IMR-90 (cell line): ENCODE measurements at regions not wholly inside any gene's neighbourhood (a gene's known extent, or its start where the extent isn't known, plus 50 kb on each side); places are given as distances from the start of the nearest gene placed in this dataset.

Experiments used
- ATAC-seq: fragments of 200-7000 bp; cut with Tn5 transposase; 2 replicates; pipeline ENCODE4 v1.9.1; 2020; ENCODE audit warnings: low read depth, mild to moderate bottlenecking, moderate library complexity
- BruUV-seq: library from RNA; stranded (reverse); fragments of 400-500 nt; replicated peaks from 2 replicates; lab custom pipeline; 2021; lab: Mats Ljungman, UMichigan
- CTCF ChIA-PET: fragments of 300-600 bp; formaldehyde crosslinking; extraction: SDS; loops from one replicate; lab custom pipeline; 2021; ENCODE audit warnings: antibody characterized with exemption; lab: Yijun Ruan, JAX
- POLR2A ChIA-PET: fragments of 300-600 bp; sonication (Branson Sonifier 250); formaldehyde crosslinking; loops from one replicate; lab custom pipeline; 2022; ENCODE audit warnings: antibody characterized with exemption; ENCODE audit not compliant: unreplicated experiment; lab: Charles Lee
- DNase-seq: peaks from one replicate; pipeline ENCODE4 v3.0.0; 2013
- H2AFZ ChIP-seq: replicated peaks from 2 replicates; pipeline ENCODE3; 2013; ENCODE audit warnings: low read length, mild to moderate bottlenecking; ENCODE audit not compliant: poor library complexity
- H2AK5ac ChIP-seq: 2 replicates; pipeline ENCODE4 v1.6.1; 2013; ENCODE audit warnings: low read depth, low read length, inconsistent platforms
- H2AK9ac ChIP-seq: replicated peaks from 2 replicates; pipeline ENCODE3; 2013; ENCODE audit warnings: mild to moderate bottlenecking, low read depth, low read length, moderate library complexity; ENCODE audit not compliant: poor library complexity
- H2BK120ac ChIP-seq: 2 replicates; pipeline ENCODE4 v1.6.1; 2013; ENCODE audit warnings: low read depth, low read length, inconsistent platforms
- H2BK15ac ChIP-seq: 3 replicates; pipeline ENCODE4 v1.6.1; 2013; ENCODE audit warnings: low read depth, low read length, inconsistent platforms
- H2BK20ac ChIP-seq: 2 replicates; pipeline ENCODE4 v1.6.1; 2013; ENCODE audit warnings: low read depth, mild to moderate bottlenecking, inconsistent platforms, low read length, moderate library complexity
- H2BK5ac ChIP-seq: 2 replicates; pipeline ENCODE4 v1.6.1; 2013; ENCODE audit warnings: mild to moderate bottlenecking, low read depth, low read length, inconsistent platforms; ENCODE audit not compliant: poor library complexity, severe bottlenecking
- H3K14ac ChIP-seq: replicated peaks from 2 replicates; pipeline ENCODE4 v1.6.1; 2013; ENCODE audit warnings: low read depth, low read length, inconsistent platforms
- H3K18ac ChIP-seq: 2 replicates; pipeline ENCODE4 v1.6.1; 2013; ENCODE audit warnings: low read depth, low read length, control low read depth
- H3K23ac ChIP-seq: 2 replicates; pipeline ENCODE4 v1.6.1; 2013; ENCODE audit warnings: low read depth, low read length, inconsistent platforms
- H3K27ac ChIP-seq: 2 replicates; pipeline ENCODE4 v1.5.1; 2013; ENCODE audit warnings: mild to moderate bottlenecking, control low read depth, low read length; ENCODE audit not compliant: insufficient read depth
- H3K27me3 ChIP-seq: 2 replicates; pipeline ENCODE4 v1.6.1; 2013; ENCODE audit warnings: low read length; ENCODE audit not compliant: control insufficient read depth, insufficient read depth
- H3K36me3 ChIP-seq: 2 replicates; pipeline ENCODE4 v1.6.1; 2013; ENCODE audit warnings: low read length, mixed read lengths; ENCODE audit not compliant: control insufficient read depth, insufficient read depth
- H3K4ac ChIP-seq: 2 replicates; pipeline ENCODE4 v1.6.1; 2013; ENCODE audit warnings: low read depth, low read length, inconsistent platforms
- H3K4me1 ChIP-seq: 2 replicates; pipeline ENCODE4 v1.6.1; 2013; ENCODE audit warnings: low read length, mixed read lengths; ENCODE audit not compliant: control insufficient read depth, insufficient read depth
- H3K4me2 ChIP-seq: 2 replicates; pipeline ENCODE4 v1.6.1; 2013; ENCODE audit warnings: low read depth, mild to moderate bottlenecking, control low read depth, low read length, moderate library complexity
- H3K4me3 ChIP-seq: 2 replicates; pipeline ENCODE4 v1.5.1; 2013; ENCODE audit warnings: low read depth, mild to moderate bottlenecking, control low read depth, low read length, moderate library complexity; ENCODE audit not compliant: insufficient read depth
- H3K56ac ChIP-seq: 2 replicates; pipeline ENCODE4 v1.6.1; 2013; ENCODE audit warnings: low read length, inconsistent platforms; ENCODE audit not compliant: insufficient read depth; ENCODE audit errors: extremely low read depth
- H3K79me1 ChIP-seq, 2 experiments: 2 replicates each; pipeline ENCODE4 v1.6.1; 2013; ENCODE audit warnings: low read length in 2 of 2, inconsistent platforms in 1 of 2, low read depth in 1 of 2
- H3K9ac ChIP-seq: 2 replicates; pipeline ENCODE4 v1.6.1; 2013; ENCODE audit warnings: low read depth, low read length, control low read depth
- H3K9me1 ChIP-seq: 2 replicates; pipeline ENCODE4 v1.6.1; 2013; ENCODE audit warnings: low read length, inconsistent platforms; ENCODE audit not compliant: insufficient read depth
- H3K9me3 ChIP-seq: 2 replicates; pipeline ENCODE4 v1.6.1; 2013; ENCODE audit warnings: low read length; ENCODE audit not compliant: control insufficient read depth, insufficient read depth
- H4K20me1 ChIP-seq: 2 replicates; pipeline ENCODE4 v1.6.1; 2013; ENCODE audit warnings: low read length, inconsistent platforms; ENCODE audit not compliant: insufficient read depth
- H4K5ac ChIP-seq: 2 replicates; pipeline ENCODE4 v1.6.1; 2013; ENCODE audit warnings: mild to moderate bottlenecking, low read depth, low read length, control low read depth
- H4K8ac ChIP-seq, 2 experiments: 2 replicates each; pipeline ENCODE4 v1.6.1; 2013; ENCODE audit warnings: low read depth in 2 of 2, low read length in 2 of 2, control low read depth in 1 of 2, inconsistent platforms in 1 of 2
- H4K91ac ChIP-seq: 2 replicates; pipeline ENCODE4 v1.6.1; 2013; ENCODE audit warnings: low read depth, low read length, inconsistent platforms; ENCODE audit not compliant: insufficient read depth
- CEBPB ChIP-seq: IDR thresholded peaks from 2 replicates; pipeline ENCODE4 v1.6.1; 2012; ENCODE audit warnings: low read depth, low read length, improper control_type of control experiment
- CHD1 ChIP-seq: IDR thresholded peaks from 2 replicates; pipeline ENCODE4 v1.6.1; 2012; ENCODE audit warnings: low read depth, low read length, improper control_type of control experiment
- ELK1 ChIP-seq: fragments of 150-350 bp; IDR thresholded peaks from 2 replicates; pipeline ENCODE4 v1.6.1; 2016; ENCODE audit warnings: low read depth, mild to moderate bottlenecking, low read length, moderate library complexity, borderline replicate concordance
- FOS ChIP-seq: fragments of 150-350 bp; IDR thresholded peaks from 2 replicates; pipeline ENCODE4 v1.6.1; 2016; ENCODE audit warnings: low read depth, low read length
- MXI1 ChIP-seq: IDR thresholded peaks from 2 replicates; pipeline ENCODE4 v1.6.1; 2012; ENCODE audit warnings: low read depth, mild to moderate bottlenecking, low read length, moderate library complexity, borderline replicate concordance
- NFE2L2 ChIP-seq: fragments of 150-350 bp; IDR thresholded peaks from 2 replicates; pipeline ENCODE4 v1.6.1; 2016; ENCODE audit warnings: low read depth, mild to moderate bottlenecking, low read length
- USF2 ChIP-seq: fragments of 150-350 bp; IDR thresholded peaks from 2 replicates; pipeline ENCODE4 v1.6.1; 2017; ENCODE audit warnings: mild to moderate bottlenecking, antibody characterized with exemption, low read length, low read depth
- WGBS, 2 experiments: methylation state at CpG; one replicate each; pipeline versions ENCODE4 v1.1.5 to v1.1.7; 2013; ENCODE audit warnings: missing lambda C conversion rate in 2 of 2; ENCODE audit not compliant: insufficient read length in 1 of 2; ENCODE audit errors: extremely low coverage in 2 of 2; 5-methylcytosine and 5-hydroxymethylcytosine counted together
- dilution Hi-C: fragments of 300-500 bp; cut with HindIII; formaldehyde crosslinking; loops from one replicate; pipeline ENCODE4 v1.14.3; 2018; ENCODE audit warnings: low sequenced_read_pairs; ENCODE audit not compliant: unreplicated experiment
- in situ Hi-C: fragments of 300-500 bp; cut with MboI; formaldehyde crosslinking; loops from 3 replicates; pipeline ENCODE4 v1.14.3; 2019; ENCODE audit warnings: low sequenced_read_pairs, inconsistent platforms, mixed read lengths
- intact Hi-C: fragments of 100-400 bp; cut with micrococcal nuclease; formaldehyde crosslinking; loops from 2 replicates; pipeline ENCODE4 v1.10.0; 2022

- no CpG with 5 or more reads among the region's 4 CpGs for whole genome bisulfite sequencing, 2 experiments
- Histone ChIP-seq H4K20me1 (no peaks in the 10 kb centered on the region), H3K9me3 (no peaks in the 10 kb centered on the region), H3K79me1 (no peaks in the 10 kb centered on the region; a peak in 1 of 4 replicates), H3K14ac (no peak overlapping the region), H3K23ac (no peak overlapping the region), H2AK9ac (no peak overlapping the region), H3K4me2 (no peak overlapping the region), H2BK120ac (no peak overlapping the region), H3K36me3 (no peaks in the 10 kb centered on the region), H2BK5ac (no peak overlapping the region), H2BK15ac (no peak overlapping the region), H2BK20ac (no peak overlapping the region), H2AK5ac (no peak overlapping the region), H3K4me1 (peaks cover 3% of the 10 kb centered on the region), H2AFZ (no peak overlapping the region), H4K8ac (no peak overlapping the region), H3K4ac (no peak overlapping the region), H3K56ac (no peak overlapping the region), H3K9me1 (peaks cover 10% of the 10 kb centered on the region; the same call in 1 of the 2 replicates), H3K4me3 (no peak overlapping the region), H3K27me3 (no peaks in the 10 kb centered on the region), H3K27ac (no peak overlapping the region), H4K5ac (no peak overlapping the region), H3K9ac (no peak overlapping the region), H3K18ac (no peak overlapping the region), H4K91ac (no peak overlapping the region)
- CTCF ChIA-PET = no interaction called here
- no peak for DNase-seq
- in situ Hi-C loops = no loop called here
- dilution Hi-C loops = no loop called here
- intact Hi-C loops = no loop called here
- POLR2A ChIA-PET = no interaction called here
- no peak for ATAC-seq
- BruUV-seq = no TSS peak
- TF ChIP-seq USF2 (no peak), CHD1 (no peak), ELK1 (no peak), CEBPB (no peak), NFE2L2 (no peak), MXI1 (no peak), FOS (no peak)
Measured at GRCh38 chr13:44765001-44765471, 188.9 kb upstream of the TSC22D1 start.
